NT2/D1 (cell line): ENCODE measurements at regions not wholly inside any gene's neighbourhood (a gene's known extent, or its start where the extent isn't known, plus 50 kb on each side); places are given as distances from the start of the nearest gene placed in this dataset.

Experiments used
- DNase-seq: peaks from one replicate; pipeline ENCODE4 v3.0.0-alpha.2; 2011; ENCODE audit warnings: low read depth, low spot score
- H3K27me3 ChIP-seq: 2 replicates; pipeline ENCODE4 v1.6.0; 2011; ENCODE audit warnings: mild to moderate bottlenecking; ENCODE audit not compliant: insufficient read length, insufficient read depth
- H3K36me3 ChIP-seq: 2 replicates; pipeline ENCODE4 v1.6.1; 2011; ENCODE audit warnings: mild to moderate bottlenecking, low read length, mixed read lengths; ENCODE audit not compliant: insufficient read depth, insufficient read length
- H3K4me1 ChIP-seq: 2 replicates; pipeline ENCODE4 v1.5.1; 2011; ENCODE audit not compliant: insufficient read depth, insufficient read length
- H3K4me3 ChIP-seq: 2 replicates; pipeline ENCODE4 v1.5.1; 2011; ENCODE audit warnings: low read depth; ENCODE audit not compliant: insufficient read length
- H3K9ac ChIP-seq: 2 replicates; pipeline ENCODE4 v1.6.0; 2011; ENCODE audit warnings: low read depth; ENCODE audit not compliant: insufficient read length
- H3K9me3 ChIP-seq: 2 replicates; pipeline ENCODE4 v1.5.1; 2011; ENCODE audit warnings: mild to moderate bottlenecking, low read length; ENCODE audit not compliant: insufficient read depth
- SUZ12 ChIP-seq: IDR thresholded peaks from 2 replicates; pipeline ENCODE4 v1.6.1; 2011; ENCODE audit not compliant: insufficient read length, insufficient read depth; ENCODE audit errors: extremely low read depth
- YY1 ChIP-seq: IDR thresholded peaks from 2 replicates; pipeline ENCODE4 v1.6.1; 2011; ENCODE audit not compliant: insufficient read length, insufficient read depth
- ZNF274 ChIP-seq: IDR thresholded peaks from 2 replicates; pipeline ENCODE4 v1.6.1; 2011; ENCODE audit warnings: mild to moderate bottlenecking, low read depth, low read length

GRCh38 chr3:154548341-154548740 lies 118.4 kb upstream of the GPR149 start:
- no peaks in the 10 kb centered on the region for H3K9me3 ChIP-seq
- DNase-seq = no peak
- TF ChIP-seq SUZ12 = no peak
- TF ChIP-seq ZNF274 = no peak
- no peak for TF ChIP-seq YY1

GRCh38 chr3:154542837-154543236 lies 112.8 kb upstream of the GPR149 start:
- TF ChIP-seq SUZ12 (no peak), YY1 (no peak), ZNF274 (no peak)
- no peak overlapping the region for H3K4me3 ChIP-seq

More at GRCh38 chr3:154548341-154548740, 118.4 kb upstream of the GPR149 start:
- H3K27me3 ChIP-seq = no peaks in the 10 kb centered on the region
- no peaks in the 10 kb centered on the region for H3K36me3 ChIP-seq
- no peak overlapping the region for H3K4me3 ChIP-seq
- no peak overlapping the region for H3K9ac ChIP-seq
- H3K4me1 ChIP-seq = no peaks in the 10 kb centered on the region

GRCh38 chr3:154540950-154541604 lies 111.1 kb upstream of the GPR149 start:
- TF ChIP-seq ZNF274 (no peak), YY1 (no peak), SUZ12 (no peak)
- H3K4me1 ChIP-seq = no peaks in the 10 kb centered on the region
- no peak for DNase-seq
- H3K36me3 ChIP-seq = no peaks in the 10 kb centered on the region
- H3K27me3 ChIP-seq = no peaks in the 10 kb centered on the region
- H3K4me3 ChIP-seq = no peak overlapping the region
- H3K9me3 ChIP-seq = no peaks in the 10 kb centered on the region
- H3K9ac ChIP-seq = no peak overlapping the region

More at GRCh38 chr3:154542837-154543236, 112.8 kb upstream of the GPR149 start:
- no peaks in the 10 kb centered on the region for H3K36me3 ChIP-seq
- H3K9ac ChIP-seq = no peak overlapping the region
- no peaks in the 10 kb centered on the region for H3K27me3 ChIP-seq
- DNase-seq = no peak
- H3K9me3 ChIP-seq = no peaks in the 10 kb centered on the region
- no peaks in the 10 kb centered on the region for H3K4me1 ChIP-seq

- H3K9me3 ChIP-seq = no peaks in the 10 kb centered on the region
- TF ChIP-seq YY1 (no peak), ZNF274 (no peak), SUZ12 (no peak)
- no peak for DNase-seq
- no peaks in the 10 kb centered on the region for H3K4me1 ChIP-seq
- H3K36me3 ChIP-seq = no peaks in the 10 kb centered on the region
- H3K9ac ChIP-seq = no peak overlapping the region
- no peaks in the 10 kb centered on the region for H3K27me3 ChIP-seq
- H3K4me3 ChIP-seq = no peak overlapping the region
These were observed 108.8 kb upstream of the GPR149 start for GRCh38 chr3:154538566-154539360.

GRCh38 chr3:154536751-154537150 lies 106.8 kb upstream of the GPR149 start:
- Histone ChIP-seq H3K4me3 (no peak overlapping the region), H3K9ac (no peak overlapping the region), H3K27me3 (no peaks in the 10 kb centered on the region), H3K9me3 (no peaks in the 10 kb centered on the region), H3K4me1 (no peaks in the 10 kb centered on the region), H3K36me3 (no peaks in the 10 kb centered on the region)
- DNase-seq = no peak
- TF ChIP-seq SUZ12 (no peak), ZNF274 (no peak), YY1 (no peak)

- Histone ChIP-seq H3K4me1 (no peaks in the 10 kb centered on the region), H3K9ac (no peak overlapping the region), H3K9me3 (no peaks in the 10 kb centered on the region), H3K4me3 (no peak overlapping the region), H3K27me3 (no peaks in the 10 kb centered on the region), H3K36me3 (no peaks in the 10 kb centered on the region)
- no peak for DNase-seq
- TF ChIP-seq YY1 = no peak
- TF ChIP-seq ZNF274 = no peak
- no peak for TF ChIP-seq SUZ12
These were observed 92.1 kb upstream of the GPR149 start for GRCh38 chr3:154522036-154522602.

GRCh38 chr3:154517404-154517803 lies 87.4 kb upstream of the GPR149 start:
- H3K36me3 ChIP-seq = no peaks in the 10 kb centered on the region
- H3K27me3 ChIP-seq = no peaks in the 10 kb centered on the region
- no peak overlapping the region for H3K4me3 ChIP-seq
- no peak for DNase-seq
- TF ChIP-seq YY1 = no peak
- TF ChIP-seq ZNF274 = no peak
- TF ChIP-seq SUZ12 = no peak
- H3K9me3 ChIP-seq = no peaks in the 10 kb centered on the region
- H3K4me1 ChIP-seq = no peaks in the 10 kb centered on the region
- no peak overlapping the region for H3K9ac ChIP-seq
